ENCODE measurements at regions not wholly inside any gene's neighbourhood (a gene's known extent, or its start where the extent isn't known, plus 50 kb on each side); places are given as distances from the start of the nearest gene placed in this dataset.

- TF ChIP-seq CTCF (IDR thresholded peaks at IDR 0.05; ENCODE audit: low read depth, low read length, missing control alignments), result peak; percentile 24
- in situ Hi-C loops (cut with HindIII; ENCODE audit: low sequenced_read_pairs), result no loop called here
Observed at GRCh38 chrX:115894087-115894486, 276.5 kb upstream of the AGTR2 start.

DNA sequence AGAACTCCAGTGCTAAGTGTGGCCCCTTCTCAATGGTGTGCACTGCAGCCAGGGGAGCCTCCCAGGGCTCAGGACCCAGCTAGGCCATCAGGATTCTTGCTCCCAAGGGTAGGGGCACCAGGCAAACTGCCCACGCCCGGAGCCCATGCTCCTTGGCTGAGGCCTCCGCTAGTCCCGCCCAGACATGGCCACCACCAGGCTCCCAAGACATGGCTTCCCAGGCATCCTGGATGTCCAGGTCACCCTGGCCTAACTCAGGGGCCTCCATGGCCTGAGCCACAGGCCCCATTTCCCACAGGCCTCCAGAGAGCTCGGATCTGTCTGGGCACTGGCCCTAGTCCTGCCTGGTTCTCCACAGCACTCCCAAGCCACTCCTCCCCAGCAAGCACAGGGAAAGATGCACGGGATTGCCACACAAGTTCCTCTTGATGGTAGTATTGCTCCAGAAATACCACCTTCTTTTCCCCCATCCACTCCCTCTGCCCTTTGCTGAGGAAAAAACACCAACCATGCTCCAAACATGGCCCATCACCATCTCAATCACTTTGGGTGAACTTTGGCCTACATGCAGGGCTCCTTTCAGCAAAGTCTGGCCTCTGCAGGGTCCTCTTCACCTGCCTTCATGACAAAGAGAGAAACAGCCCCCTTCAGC lies 274.7 kb upstream of the AGTR2 start:
- no peak for TF ChIP-seq CTCF (IDR thresholded peaks at IDR 0.05; ENCODE audit: low read depth, low read length, missing control alignments)
- no peak overlapping the region for H3K4me3 ChIP-seq (ENCODE audit: low read depth, low read length)
- DNase-seq (ENCODE audit: low read depth), result no peak
- in situ Hi-C loops (cut with HindIII; ENCODE audit: low sequenced_read_pairs), result no loop called here

More at GRCh38 chrX:115894087-115894486, 276.5 kb upstream of the AGTR2 start:
- DNase-seq (ENCODE audit: low read depth), result no peak
- H3K4me3 ChIP-seq (ENCODE audit: low read depth, low read length), result no peak overlapping the region

GRCh38 chrX:115896362-115896761 lies 274.2 kb upstream of the AGTR2 start:
- in situ Hi-C loops (cut with HindIII; ENCODE audit: low sequenced_read_pairs), result no loop called here
- no peak for DNase-seq (ENCODE audit: low read depth)
- no peak overlapping the region for H3K4me3 ChIP-seq (ENCODE audit: low read depth, low read length)
- no peak for TF ChIP-seq CTCF (IDR thresholded peaks at IDR 0.05; ENCODE audit: low read depth, low read length, missing control alignments)

GRCh38 chrX:115897956-115898355 lies 272.6 kb upstream of the AGTR2 start:
- H3K4me3 ChIP-seq (ENCODE audit: low read depth, low read length), result no peak overlapping the region
- TF ChIP-seq CTCF (IDR thresholded peaks at IDR 0.05; ENCODE audit: low read depth, low read length, missing control alignments), result no peak
- in situ Hi-C loops (cut with HindIII; ENCODE audit: low sequenced_read_pairs), result no loop called here
- DNase-seq (ENCODE audit: low read depth), result no peak

- no peak for TF ChIP-seq CTCF (IDR thresholded peaks at IDR 0.05; ENCODE audit: low read depth, low read length, missing control alignments)
- no peak for DNase-seq (ENCODE audit: low read depth)
- H3K4me3 ChIP-seq (ENCODE audit: low read depth, low read length), result no peak overlapping the region
- in situ Hi-C loops (cut with HindIII; ENCODE audit: low sequenced_read_pairs), result no loop called here
Observed at GRCh38 chrX:115898382-115899001, 272.1 kb upstream of the AGTR2 start.

DNA sequence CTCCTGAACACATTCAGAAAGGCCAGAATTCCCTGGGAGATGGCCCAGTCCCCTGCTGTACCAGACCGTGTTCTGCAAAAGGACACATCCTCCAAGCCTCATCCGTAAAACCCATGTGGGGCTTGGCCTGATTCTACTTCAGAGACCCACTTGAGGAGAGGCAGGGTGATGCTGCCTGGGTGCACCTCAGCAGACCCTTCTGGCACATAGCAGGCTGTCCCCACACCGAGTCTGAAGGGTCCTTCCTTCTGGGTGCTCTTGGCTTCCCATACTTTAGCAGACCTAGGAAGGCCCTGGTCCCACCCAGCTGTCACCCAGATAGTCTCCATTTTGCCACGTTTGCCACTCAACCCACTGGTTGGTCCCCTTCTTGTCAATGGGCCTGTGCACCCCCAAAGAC lies 270.1 kb upstream of the AGTR2 start:
- no peak for DNase-seq (ENCODE audit: low read depth)
- TF ChIP-seq CTCF (IDR thresholded peaks at IDR 0.05; ENCODE audit: low read depth, low read length, missing control alignments), result no peak
- H3K4me3 ChIP-seq (ENCODE audit: low read depth, low read length), result no peak overlapping the region
- in situ Hi-C loops (cut with HindIII; ENCODE audit: low sequenced_read_pairs), result no loop called here
